GM18868 (cell line): ENCODE measurements at regions not wholly inside any gene's neighbourhood (a gene's known extent, or its start where the extent isn't known, plus 50 kb on each side); places are given as distances from the start of the nearest gene placed in this dataset.

Experiments used
- ATAC-seq: cut with Tn5 transposase; IDR thresholded peaks from one replicate; pipeline ENCODE4 v1.9.1; 2021; ENCODE audit warnings: mild to moderate bottlenecking, moderate library complexity; ENCODE audit not compliant: unreplicated experiment

GRCh38 chr3:43155464-43156121 is 49.7 kb upstream of the POMGNT2 start:
- ATAC-seq: no peak
